Esophagus squamous epithelium (tissue), 4 donors: ENCODE measurements at regions not wholly inside any gene's neighbourhood (a gene's known extent, or its start where the extent isn't known, plus 50 kb on each side); places are given as distances from the start of the nearest gene placed in this dataset.

Experiments used
- CTCF ChIP-seq, 6 experiments: fragments of 450-650 bp in 4 of 6; fragments of 200-600 bp in 2 of 6; sonication (generic) in 2 of 6; IDR thresholded peaks; one replicate each; pipeline ENCODE4 v1.5.1; 2016 to 2019; ENCODE audit warnings: antibody characterized with exemption in 6 of 6, mild to moderate bottlenecking in 4 of 6, moderate library complexity in 4 of 6
- POLR2A ChIP-seq, 4 donors: fragments of 450-650 bp; IDR thresholded peaks; one replicate each; pipeline ENCODE4 v1.6.1; 2017; ENCODE audit warnings: antibody characterized with exemption in 4 of 4, mild to moderate bottlenecking in 4 of 4, moderate library complexity in 3 of 4

DNA sequence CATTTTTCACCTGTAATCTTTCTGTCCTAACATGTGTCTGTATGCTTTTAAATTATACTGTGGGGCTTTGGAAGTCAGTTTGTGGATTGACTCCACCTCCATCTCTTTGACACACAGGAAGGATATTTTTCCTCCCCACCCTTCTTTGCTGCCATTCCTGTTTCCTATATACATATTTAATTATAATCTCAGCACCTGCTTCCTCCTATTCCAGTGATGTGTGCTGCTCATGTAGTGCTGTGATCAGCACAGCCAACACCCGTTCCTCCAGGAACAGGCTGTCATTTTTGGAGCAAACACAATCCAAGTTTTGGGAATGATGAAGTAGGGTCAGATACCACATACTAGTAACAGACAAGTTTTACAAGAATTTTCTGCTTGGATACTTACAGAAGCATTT lies 135.0 kb upstream of the PRPS1L1 start:
- TF ChIP-seq CTCF (IDR thresholded peaks at IDR 0.05) = no peak
- no peak for TF ChIP-seq POLR2A (IDR thresholded peaks at IDR 0.05)
